DMS53 (cell line): ENCODE measurements at regions not wholly inside any gene's neighbourhood (a gene's known extent, or its start where the extent isn't known, plus 50 kb on each side); places are given as distances from the start of the nearest gene placed in this dataset.
"Not testable (repeated sequence)": the region's sequence is repeated elsewhere in the genome, so short reads cannot be mapped to it uniquely, and the experiment has no call there.

Experiments used
- DNase-seq: peaks from one replicate; lab custom pipeline; 2025; lab: John Stamatoyannopoulos, UW

DNA sequence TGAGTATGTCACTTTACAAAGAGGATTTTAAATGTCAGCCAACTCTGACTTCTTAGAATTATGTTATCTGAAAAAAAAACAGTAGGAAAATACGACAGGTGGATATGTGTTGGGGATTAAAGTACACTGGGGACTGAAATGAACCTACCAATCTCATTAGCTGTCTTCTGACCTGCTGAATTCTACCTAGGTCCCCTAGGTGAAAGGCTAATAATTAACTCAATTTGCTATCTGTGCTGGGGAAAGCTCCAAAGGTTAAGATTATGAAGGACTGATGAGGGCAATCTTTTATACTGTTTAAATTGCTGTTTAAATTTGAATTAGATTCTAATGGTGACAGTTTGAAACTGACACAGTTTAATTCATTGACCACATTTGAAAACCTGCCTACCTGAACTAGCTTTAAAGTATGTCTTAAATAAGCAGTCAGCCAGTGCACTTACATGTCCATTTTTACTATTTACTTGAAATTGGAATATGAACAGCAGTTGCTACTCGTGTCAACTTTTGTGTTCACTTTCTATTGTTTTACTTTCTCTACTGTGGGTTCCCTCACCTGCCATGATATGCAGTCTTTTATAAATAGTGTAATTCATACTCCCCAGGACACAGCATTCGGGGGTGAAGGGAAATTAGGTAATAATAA, 977.3 kb downstream of the C4orf33 start:
- DNase-seq, result peak; percentile 65

- DNase-seq, result peak; percentile 61
Observed at GRCh38 chr4:130074096-130074495, 978.1 kb downstream of the C4orf33 start.

- DNase-seq, result no peak
Observed at GRCh38 chr4:130077275-130077674, 981.3 kb downstream of the C4orf33 start.

- not testable (repeated sequence) for DNase-seq
Observed at GRCh38 chr4:130079027-130079426, 983.1 kb downstream of the C4orf33 start.

DNA sequence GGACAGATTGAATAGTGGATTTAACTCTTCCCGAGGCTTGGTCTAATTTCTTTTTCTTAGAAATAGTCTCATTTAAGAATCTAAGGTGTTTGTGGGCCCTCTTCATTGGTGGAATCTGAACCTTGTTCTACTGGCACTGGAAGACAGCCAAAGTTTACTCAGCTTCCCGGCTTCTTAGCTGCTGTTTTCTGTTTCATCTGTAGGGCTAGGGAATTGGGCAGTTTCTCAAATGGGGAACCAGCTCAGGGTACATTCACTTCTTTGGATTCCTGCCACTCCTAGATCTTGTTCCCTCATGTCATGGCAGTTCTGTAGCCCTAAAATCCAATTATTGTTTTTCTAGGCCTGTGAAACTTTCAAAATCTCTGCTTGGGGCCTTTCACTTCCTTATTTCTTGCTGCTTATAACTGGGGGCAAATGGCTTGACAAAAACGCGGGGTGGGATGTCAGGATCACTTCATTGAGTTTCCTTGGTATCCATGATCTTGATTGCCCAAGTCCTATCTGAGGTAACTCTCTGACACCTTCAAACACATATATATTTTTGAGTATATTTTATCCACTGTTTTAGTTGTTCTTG, 985.0 kb downstream of the C4orf33 start:
- DNase-seq, result peak; percentile 2

GRCh38 chr4:130090427-130090826, 994.5 kb downstream of the C4orf33 start:
- DNase-seq, result no peak

DNA sequence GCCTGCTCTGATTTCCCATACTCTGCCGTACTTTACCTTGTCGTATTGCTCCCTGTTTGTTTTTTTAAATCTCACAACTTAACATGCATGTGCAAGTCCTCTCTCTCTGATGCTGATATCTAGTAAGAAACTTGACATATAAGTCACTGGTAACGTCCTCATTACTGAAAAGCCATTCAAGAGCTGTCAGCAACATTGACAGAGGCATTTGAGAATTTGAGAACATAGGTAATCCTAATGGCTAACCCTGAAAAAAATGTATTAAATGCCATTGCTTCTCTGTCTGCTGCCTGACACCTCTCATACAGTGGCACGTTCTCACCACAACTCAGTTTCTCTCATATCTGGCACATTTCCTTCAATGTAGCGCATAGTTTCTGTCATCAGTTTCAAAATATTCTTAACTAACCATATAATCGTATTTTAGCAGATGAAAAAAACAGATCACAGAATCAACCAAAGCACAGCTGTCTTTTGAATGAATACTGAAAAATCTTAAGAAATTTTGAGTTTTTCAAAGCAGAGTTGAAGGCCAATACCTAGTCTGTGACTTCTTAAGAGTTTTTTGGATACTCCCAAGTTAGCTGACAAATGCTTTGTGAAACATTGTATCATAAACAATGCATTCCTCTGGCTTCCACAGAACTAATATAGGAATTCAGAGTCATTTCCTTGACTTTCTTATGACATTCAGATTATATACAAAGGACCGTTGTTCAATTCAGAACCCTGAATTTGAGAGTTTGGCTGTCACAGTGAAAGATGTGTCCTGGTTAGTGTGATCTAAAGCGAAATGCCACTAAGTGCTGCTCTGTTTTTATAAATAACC, 996.4 kb downstream of the C4orf33 start:
- no peak for DNase-seq

- no peak for DNase-seq
Observed at GRCh38 chr4:130099105-130099504, 1003.2 kb downstream of the C4orf33 start.

GRCh38 chr4:130110189-130110588, 1014.2 kb downstream of the C4orf33 start:
- DNase-seq, result no peak

- DNase-seq, result no peak
Observed at GRCh38 chr4:130110770-130111169, 1014.8 kb downstream of the C4orf33 start.

DNA sequence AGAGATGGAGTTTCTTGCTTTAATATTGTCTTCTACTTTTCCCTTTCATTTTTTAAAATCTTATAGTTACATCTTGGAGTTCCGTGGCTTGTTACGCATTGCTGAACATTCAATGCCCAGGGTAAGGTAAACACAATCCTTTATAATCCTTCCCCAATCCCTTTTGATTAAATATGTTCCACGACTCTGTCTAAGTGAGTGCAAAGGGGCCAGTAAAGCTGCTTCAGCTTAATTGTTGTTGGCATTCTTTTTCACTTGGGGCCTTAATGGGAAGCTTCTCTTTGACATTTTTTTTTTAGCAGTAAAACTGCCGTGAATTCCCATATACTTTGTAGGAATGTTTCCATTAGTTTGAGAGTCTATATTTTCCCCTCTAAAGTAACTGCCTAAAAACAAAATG, 1028.1 kb downstream of the C4orf33 start:
- DNase-seq, result no peak

GRCh38 chr4:130125467-130125866, 1029.5 kb downstream of the C4orf33 start:
- no peak for DNase-seq

DNA sequence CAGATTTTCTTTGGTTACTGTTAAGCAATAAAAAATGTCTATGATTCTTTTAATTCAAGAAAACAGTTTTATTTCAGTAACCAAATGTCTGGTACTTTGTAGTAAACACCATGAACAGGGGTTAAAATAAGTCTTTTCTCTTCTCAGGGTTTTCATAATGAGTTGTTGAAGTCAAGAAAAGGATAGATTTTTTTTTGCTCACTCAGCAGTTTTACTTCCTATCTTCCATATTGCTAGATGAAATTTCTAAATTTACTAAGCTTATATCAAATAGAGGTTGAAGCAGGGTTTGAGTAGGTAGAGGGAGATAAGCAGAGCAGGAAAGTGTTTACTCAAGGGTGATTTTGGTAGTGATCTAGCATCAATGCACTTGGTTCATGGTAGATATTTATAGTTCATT, 1031.3 kb downstream of the C4orf33 start:
- no peak for DNase-seq

- DNase-seq, result no peak
Observed at GRCh38 chr4:130131536-130131935, 1035.6 kb downstream of the C4orf33 start.

DNA sequence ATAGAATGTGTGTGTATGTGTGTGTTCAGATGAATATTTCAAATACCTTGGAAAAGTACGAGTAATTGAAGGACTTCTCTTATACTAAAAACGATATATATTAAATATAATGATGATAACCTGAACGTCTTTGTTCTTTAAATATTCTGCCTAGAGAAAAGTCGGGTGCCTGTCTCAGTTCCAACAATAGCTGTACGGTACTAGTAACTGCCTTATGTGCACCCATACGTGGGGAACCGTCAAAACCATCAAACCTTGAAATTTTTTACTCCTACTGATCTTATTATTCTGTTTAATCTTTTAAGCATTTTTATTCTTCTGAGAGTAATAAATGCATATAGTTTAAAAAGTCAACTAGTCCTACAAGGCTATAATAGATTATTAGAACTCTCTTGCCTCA, 1045.7 kb downstream of the C4orf33 start:
- DNase-seq, result no peak

GRCh38 chr4:130143656-130144055, 1047.7 kb downstream of the C4orf33 start:
- DNase-seq, result no peak

DNA sequence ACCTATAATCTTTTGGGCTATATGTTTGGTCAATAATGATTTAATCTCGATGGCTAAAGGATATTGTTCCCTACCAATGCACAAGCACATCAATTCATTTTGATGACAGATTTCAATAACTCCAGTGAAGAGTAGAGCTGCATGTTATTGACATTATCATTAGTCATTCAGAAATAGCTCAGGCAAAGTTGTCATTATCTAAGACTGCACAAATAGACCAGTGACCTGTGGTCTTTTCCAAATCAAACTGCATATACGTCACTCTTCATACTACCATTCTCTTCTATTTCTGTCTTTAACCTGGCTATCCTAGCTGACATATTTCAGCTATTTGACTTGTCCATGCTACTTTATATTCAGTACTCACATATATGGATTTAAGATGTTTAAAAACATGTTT, 1050.8 kb downstream of the C4orf33 start:
- DNase-seq, result peak; percentile 49

GRCh38 chr4:130147641-130148040, 1051.7 kb downstream of the C4orf33 start:
- no peak for DNase-seq

DNA sequence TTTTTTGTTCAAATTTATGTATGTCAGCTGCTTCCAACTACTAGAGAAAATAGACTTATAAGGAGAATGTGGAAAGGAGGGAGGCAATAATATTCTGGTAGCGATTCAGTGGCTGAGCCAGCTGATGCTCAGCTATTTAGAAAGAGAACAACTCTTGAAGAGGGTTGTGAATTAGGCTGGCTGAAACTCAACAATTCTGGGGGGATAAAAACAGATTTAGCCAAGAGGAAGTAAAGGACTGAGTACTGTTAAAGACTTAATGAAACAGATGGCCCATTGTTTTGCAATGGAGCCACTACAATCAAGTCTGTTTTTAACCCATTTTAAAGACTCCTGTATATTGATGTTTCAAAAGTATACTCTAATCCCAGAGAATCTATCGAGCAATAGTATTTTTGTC, 1058.9 kb downstream of the C4orf33 start:
- no peak for DNase-seq

- DNase-seq, result no peak
Observed at GRCh38 chr4:130163701-130164100, 1067.7 kb downstream of the C4orf33 start.

DNA sequence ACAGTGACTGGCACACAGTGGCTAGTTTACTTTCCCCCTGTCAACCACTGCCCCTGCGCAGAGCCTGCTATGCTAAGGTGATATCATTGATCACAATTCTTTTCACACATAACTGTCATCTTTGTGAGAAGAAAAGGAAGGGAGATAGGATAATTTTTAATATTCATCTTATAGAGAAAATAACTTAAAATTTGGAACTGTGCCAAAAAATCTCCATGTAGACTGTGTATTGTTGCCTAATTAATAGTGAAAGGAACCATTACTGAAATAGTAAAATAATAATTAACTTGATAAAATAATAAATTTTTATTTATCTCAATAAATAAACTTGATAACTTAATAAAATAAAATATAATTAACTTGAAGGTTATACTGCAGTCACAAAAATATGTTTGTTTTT, 1069.4 kb downstream of the C4orf33 start:
- no peak for DNase-seq

- DNase-seq, result no peak
Observed at GRCh38 chr4:130172156-130172555, 1076.2 kb downstream of the C4orf33 start.

GRCh38 chr4:130178106-130178505, 1082.2 kb downstream of the C4orf33 start:
- DNase-seq, result no peak
